Nephron progenitor cell (in vitro differentiated cells): ENCODE measurements at regions not wholly inside any gene's neighbourhood (a gene's known extent, or its start where the extent isn't known, plus 50 kb on each side); places are given as distances from the start of the nearest gene placed in this dataset.

Experiments used
- DNase-seq: peaks from one replicate; pipeline ENCODE4 v3.0.0; 2021
- H3K27ac Mint-ChIP-seq: 2 replicates; pipeline ENCODE4 v1.8.0; 2021; ENCODE audit warnings: mild to moderate bottlenecking, moderate library complexity, mixed read lengths
- H3K27me3 Mint-ChIP-seq: 2 replicates; pipeline ENCODE4 v1.8.0; 2021; ENCODE audit warnings: mild to moderate bottlenecking, low read depth, mixed read lengths; ENCODE audit not compliant: poor library complexity
- H3K36me3 Mint-ChIP-seq: 2 replicates; pipeline ENCODE4 v1.8.0; 2021; ENCODE audit warnings: low read depth, mixed read lengths
- H3K4me1 Mint-ChIP-seq: 2 replicates; pipeline ENCODE4 v1.8.0; 2021; ENCODE audit warnings: mixed read lengths
- H3K4me3 Mint-ChIP-seq: 2 replicates; pipeline ENCODE4 v1.8.0; 2021; ENCODE audit warnings: mild to moderate bottlenecking, moderate library complexity, mixed read lengths
- H3K9me3 Mint-ChIP-seq: 2 replicates; pipeline ENCODE4 v1.8.0; 2021; ENCODE audit warnings: mild to moderate bottlenecking, moderate library complexity, mixed read lengths
- CTCF ChIP-seq: fragments of 200-600 bp; sonication (generic); IDR thresholded peaks from 2 replicates; pipeline ENCODE4 v1.5.0; 2021; ENCODE audit warnings: antibody characterized with exemption

- Mint-ChIP-seq H3K4me3 (no peak overlapping the region), H3K9me3 (no peaks in the 10 kb centered on the region), H3K27me3 (peaks cover 13% of the 10 kb centered on the region), H3K4me1 (peaks cover 43% of the 10 kb centered on the region), H3K27ac (no peak overlapping the region), H3K36me3 (no peaks in the 10 kb centered on the region)
- no peak for TF ChIP-seq CTCF
- no peak for DNase-seq
Measured at GRCh38 chr11:69906453-69906907, 87.3 kb upstream of the FGF3 start.

DNA sequence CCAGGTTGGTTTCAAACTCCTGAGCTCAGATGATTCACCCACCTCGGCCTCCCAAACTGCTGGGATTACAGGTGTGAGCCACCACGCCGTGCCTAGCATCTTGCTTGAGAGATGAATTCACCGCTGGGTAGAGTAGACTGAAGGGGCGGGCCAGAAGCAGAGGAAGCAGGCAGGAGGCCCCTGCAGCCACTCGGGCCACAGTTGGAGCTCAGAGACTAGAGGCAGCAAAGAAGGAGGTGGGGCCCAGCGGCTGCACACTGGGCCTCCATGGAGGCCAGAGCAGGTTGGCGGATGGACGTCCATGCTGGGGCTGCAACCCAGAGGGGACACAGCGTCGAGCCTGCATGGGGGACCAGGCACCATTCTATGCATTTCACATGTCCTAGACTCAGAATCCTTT is 88.4 kb upstream of the FGF3 start:
- DNase-seq = no peak
- H3K27ac Mint-ChIP-seq = no peak overlapping the region
- H3K9me3 Mint-ChIP-seq = no peaks in the 10 kb centered on the region
- TF ChIP-seq CTCF = no peak
- H3K36me3 Mint-ChIP-seq = no peaks in the 10 kb centered on the region
- peaks cover 37% of the 10 kb centered on the region for H3K4me1 Mint-ChIP-seq
- H3K27me3 Mint-ChIP-seq = peaks cover 11% of the 10 kb centered on the region
- no peak overlapping the region for H3K4me3 Mint-ChIP-seq

- Mint-ChIP-seq H3K36me3 (no peaks in the 10 kb centered on the region), H3K4me1 (peaks cover 36% of the 10 kb centered on the region), H3K27me3 (peaks cover 11% of the 10 kb centered on the region), H3K4me3 (no peak overlapping the region), H3K9me3 (no peaks in the 10 kb centered on the region), H3K27ac (no peak overlapping the region)
- DNase-seq = no peak
- TF ChIP-seq CTCF = no peak
Measured at GRCh38 chr11:69908511-69909220, 89.5 kb upstream of the FGF3 start.

GRCh38 chr11:69909561-69910518 is 90.6 kb upstream of the FGF3 start:
- Mint-ChIP-seq H3K27ac (no peak overlapping the region), H3K9me3 (no peaks in the 10 kb centered on the region), H3K27me3 (peaks cover 11% of the 10 kb centered on the region), H3K4me3 (no peak overlapping the region), H3K4me1 (peaks cover 29% of the 10 kb centered on the region), H3K36me3 (no peaks in the 10 kb centered on the region)
- TF ChIP-seq CTCF = peak; percentile 81
- peak; percentile 60 for DNase-seq

- Mint-ChIP-seq H3K4me3 (no peak overlapping the region), H3K9me3 (no peaks in the 10 kb centered on the region), H3K4me1 (peaks cover 25% of the 10 kb centered on the region), H3K36me3 (no peaks in the 10 kb centered on the region), H3K27me3 (peaks cover 18% of the 10 kb centered on the region), H3K27ac (no peak overlapping the region)
- TF ChIP-seq CTCF = no peak
- DNase-seq = no peak
Measured at GRCh38 chr11:69910519-69911309, 91.5 kb upstream of the FGF3 start.
